K562 (cell line): ENCODE measurements at regions not wholly inside any gene's neighbourhood (a gene's known extent, or its start where the extent isn't known, plus 50 kb on each side); places are given as distances from the start of the nearest gene placed in this dataset.

ENCODE experiments used
- BCL6 ChIP-seq: fragments of 250-450 bp; sonication (Bioruptor Pico); IDR thresholded peaks from 2 replicates; pipeline ENCODE4 v1.4.0; 2020
- BCOR ChIP-seq: fragments of 450-650 bp; IDR thresholded peaks from 2 replicates; pipeline ENCODE4 v1.6.1; 2016
- CTBP1 ChIP-seq: fragments of 450-650 bp; IDR thresholded peaks from 2 replicates; pipeline ENCODE4 v1.6.1; 2016; ENCODE audit warnings: borderline replicate concordance
- E2F4 ChIP-seq: sonication (generic); formaldehyde crosslinking; IDR thresholded peaks from 2 replicates; pipeline ENCODE4 v1.8.0; 2022; ENCODE audit warnings: mild to moderate bottlenecking, low read depth, missing genetic modification reagents
- FOSL1 ChIP-seq: fragments of 200-800 bp; sonication (Bioruptor generic); conservative IDR thresholded peaks from 2 replicates; pipeline ENCODE4 v1.6.1; 2016; ENCODE audit warnings: missing genetic modification characterization, missing compliant biosample characterization
- PATZ1 ChIP-seq: fragments of 250-450 bp; sonication (Bioruptor Pico); IDR thresholded peaks from 2 replicates; pipeline ENCODE4 v1.5.0; 2020; ENCODE audit warnings: mild to moderate bottlenecking, borderline replicate concordance
- PRDM10 ChIP-seq: fragments of 450-650 bp; IDR thresholded peaks from 2 replicates; pipeline ENCODE4 v1.6.1; 2018; ENCODE audit not compliant: partially characterized antibody
- RFX5 ChIP-seq: IDR thresholded peaks from 2 replicates; pipeline ENCODE4 v1.6.1; 2011; ENCODE audit warnings: low read depth, mild to moderate bottlenecking, improper control_type of control experiment, low read length
- SAP30 ChIP-seq: fragments of 200-600 bp; sonication (generic); IDR thresholded peaks from 2 replicates; pipeline ENCODE4 v1.6.1; 2012; ENCODE audit warnings: borderline replicate concordance, low read depth, mild to moderate bottlenecking, moderate library complexity, low read length, control low read depth, inconsistent platforms; ENCODE audit not compliant: insufficient read depth, poor library complexity, severe bottlenecking
- SP2 ChIP-seq: IDR thresholded peaks from 2 replicates; pipeline ENCODE4 v1.6.1; 2011; ENCODE audit warnings: mild to moderate bottlenecking, low read depth, low read length, moderate library complexity; ENCODE audit not compliant: poor library complexity, severe bottlenecking; ENCODE audit errors: extremely low read depth
- ZNF407 ChIP-seq: fragments of 450-650 bp; IDR thresholded peaks from 2 replicates; pipeline ENCODE4 v1.6.1; 2016; ENCODE audit warnings: low read depth

- TF ChIP-seq ZNF407 = no peak
- TF ChIP-seq RFX5 = no peak
- TF ChIP-seq SP2 = no peak
- no peak for TF ChIP-seq E2F4
- TF ChIP-seq PRDM10 = no peak
- TF ChIP-seq CTBP1 = peak; percentile 69
- TF ChIP-seq FOSL1 (tag) = peak; percentile 76
- no peak for TF ChIP-seq BCL6 (CRISPR knock-in tag)
- TF ChIP-seq PATZ1 = no peak
- TF ChIP-seq SAP30 = no peak
- TF ChIP-seq BCOR = peak; percentile 86; the same call in 1 of the 2 replicates
Measured at GRCh38 chr17:36869856-36870719, 67.2 kb upstream of the LHX1 start (continued).
